Activated CD4-positive, CD25-positive, alpha-beta regulatory T cell treated with anti-CD3 and anti-CD28 coated beads, Interleukin-2, amount 50 U/mL, for 72 hours (primary cell): ENCODE measurements at regions not wholly inside any gene's neighbourhood (a gene's known extent, or its start where the extent isn't known, plus 50 kb on each side); places are given as distances from the start of the nearest gene placed in this dataset.

Experiments used
- DNase-seq: peaks from one replicate; pipeline ENCODE4 v3.0.0; 2021

- DNase-seq: no peak
Measured at GRCh38 chr13:22018076-22018835, 347.4 kb downstream of the FGF9 start.

- DNase-seq: no peak
Measured at GRCh38 chr13:22018836-22019210, 347.9 kb downstream of the FGF9 start.

GRCh38 chr13:22024381-22024994, 353.6 kb downstream of the FGF9 start:
- no peak for DNase-seq

- DNase-seq: no peak
Measured at GRCh38 chr13:22027566-22027965, 356.7 kb downstream of the FGF9 start.

- DNase-seq: no peak
Measured at GRCh38 chr13:22028831-22029230, 358.0 kb downstream of the FGF9 start.

GRCh38 chr13:22030321-22030720, 359.4 kb downstream of the FGF9 start:
- DNase-seq: no peak

GRCh38 chr13:22031702-22032286, 360.9 kb downstream of the FGF9 start:
- DNase-seq: no peak

- no peak for DNase-seq
Measured at GRCh38 chr13:22032905-22033304, 362.0 kb downstream of the FGF9 start.

GRCh38 chr13:22039961-22040360, 369.1 kb downstream of the FGF9 start:
- no peak for DNase-seq

GRCh38 chr13:22040810-22041364, 370.0 kb downstream of the FGF9 start:
- no peak for DNase-seq

- DNase-seq: no peak
Measured at GRCh38 chr13:22041741-22042140, 370.9 kb downstream of the FGF9 start.

GRCh38 chr13:22047082-22047784, 376.4 kb downstream of the FGF9 start:
- no peak for DNase-seq

GRCh38 chr13:22047785-22048104, 376.9 kb downstream of the FGF9 start:
- DNase-seq: no peak

GRCh38 chr13:22049384-22049783, 378.5 kb downstream of the FGF9 start:
- no peak for DNase-seq

GRCh38 chr13:22050951-22051563, 380.2 kb downstream of the FGF9 start:
- DNase-seq: no peak

GRCh38 chr13:22053053-22053452, 382.2 kb downstream of the FGF9 start:
- DNase-seq: no peak

GRCh38 chr13:22055259-22055658, 384.4 kb downstream of the FGF9 start:
- DNase-seq: no peak

GRCh38 chr13:22060187-22060586, 389.3 kb downstream of the FGF9 start:
- DNase-seq: no peak

GRCh38 chr13:22061371-22061805, 390.5 kb downstream of the FGF9 start:
- peak; percentile 41 for DNase-seq

GRCh38 chr13:22061806-22062391, 391.0 kb downstream of the FGF9 start:
- no peak for DNase-seq

- no peak for DNase-seq
Measured at GRCh38 chr13:22062478-22063205, 391.8 kb downstream of the FGF9 start.
